ENCODE measurements at regions not wholly inside any gene's neighbourhood (a gene's known extent, or its start where the extent isn't known, plus 50 kb on each side); places are given as distances from the start of the nearest gene placed in this dataset.
A peak's percentile ranks its signal among the peaks of the same experiment; 100 is the strongest.

GRCh38 chr12:114961491-114961890, 277.5 kb upstream of the TBX3 start (continued):
- no peak for TF ChIP-seq ZBTB33 (IDR thresholded peaks at IDR 0.05; ENCODE audit: extremely low read depth, insufficient replicate concordance, low read length)
- no peak for TF ChIP-seq MAX (IDR thresholded peaks at IDR 0.05)
- no peak for TF ChIP-seq CEBPB (IDR thresholded peaks at IDR 0.05; ENCODE audit: low read depth)
- TF ChIP-seq FOSL1 (IDR thresholded peaks at IDR 0.05; ENCODE audit: low read depth), result no peak

GRCh38 chr12:114958538-114958937, 274.6 kb upstream of the TBX3 start:
- no peak overlapping the region for H3K9ac ChIP-seq (ENCODE audit: low read length)
- no peak overlapping the region for H3K4me3 ChIP-seq (replicated peaks in 1 of 2; ENCODE audit: low read depth in 1 of 2, low read length in 2 of 2)
- POLR2A ChIA-PET, result no interaction called here
- RAD21 ChIA-PET (ENCODE audit: low non-redundant PET in 1 of 2, low total read pairs in 2 of 2, uncharacterized antibody in 2 of 2, unreplicated experiment in 2 of 2), result no interaction called here
- H3K9me2 ChIP-seq (ENCODE audit: insufficient read depth), result no peaks in the 10 kb centered on the region
- DNase-seq (ENCODE audit: low read depth, low spot score), result no peak
- TF ChIP-seq ATF3 (IDR thresholded peaks at IDR 0.05), result no peak
- H3K27ac ChIP-seq (ENCODE audit: low read depth, low read length), result no peak overlapping the region
- intact Hi-C loops (cut with micrococcal nuclease), result no loop called here
- no peaks in the 10 kb centered on the region for H3K9me3 ChIP-seq (ENCODE audit: control insufficient read depth in 1 of 2, insufficient read depth in 1 of 2, low read depth in 1 of 2, low read length in 2 of 2)
- no peaks in the 10 kb centered on the region for H4K20me1 ChIP-seq (ENCODE audit: insufficient read depth)
- H3K27me3 ChIP-seq (ENCODE audit: insufficient read depth, low read length), result no peaks in the 10 kb centered on the region
- no peaks in the 10 kb centered on the region for H3K36me3 ChIP-seq (ENCODE audit: control insufficient read depth in 1 of 2, insufficient read depth in 2 of 2, low read length in 2 of 2)
- no TSS peak for BruUV-seq (replicated peaks)
- ATAC-seq, result no peak; the same call in 1 of the 2 replicates
- CTCF ChIA-PET, result no interaction called here
- H3K4me2 ChIP-seq (ENCODE audit: low read length), result no peak overlapping the region
- peak overlapping the region; percentile 35 for H2AFZ ChIP-seq (ENCODE audit: low read depth, low read length, poor library complexity, severe bottlenecking)
- H3K79me2 ChIP-seq (ENCODE audit: insufficient read depth, low read length), result no peaks in the 10 kb centered on the region
- no peaks in the 10 kb centered on the region for H3K4me1 ChIP-seq (ENCODE audit: control insufficient read depth in 1 of 2, insufficient read depth in 2 of 2, low read length in 2 of 2)

- H3K36me3 ChIP-seq (ENCODE audit: control insufficient read depth in 1 of 2, insufficient read depth in 2 of 2, low read length in 2 of 2), result no peaks in the 10 kb centered on the region
- H3K4me3 ChIP-seq (replicated peaks in 1 of 2; ENCODE audit: low read depth in 1 of 2, low read length in 2 of 2), result no peak overlapping the region
- no TSS peak for BruUV-seq (replicated peaks)
- ChIA-PET RAD21 (ENCODE audit: low non-redundant PET in 1 of 2, low total read pairs in 2 of 2, uncharacterized antibody in 2 of 2, unreplicated experiment in 2 of 2) (no interaction called here), CTCF (no interaction called here), POLR2A (no interaction called here)
- no peak overlapping the region for H2AFZ ChIP-seq (ENCODE audit: low read depth, low read length, poor library complexity, severe bottlenecking)
- no peaks in the 10 kb centered on the region for H3K4me1 ChIP-seq (ENCODE audit: control insufficient read depth in 1 of 2, insufficient read depth in 2 of 2, low read length in 2 of 2)
- H3K9me3 ChIP-seq (ENCODE audit: control insufficient read depth in 1 of 2, insufficient read depth in 1 of 2, low read depth in 1 of 2, low read length in 2 of 2), result no peaks in the 10 kb centered on the region
- no peaks in the 10 kb centered on the region for H4K20me1 ChIP-seq (ENCODE audit: insufficient read depth)
- H3K27ac ChIP-seq (ENCODE audit: low read depth, low read length), result no peak overlapping the region
- no peak overlapping the region for H3K9ac ChIP-seq (ENCODE audit: low read length)
- intact Hi-C loops (cut with micrococcal nuclease), result no loop called here
- H3K9me2 ChIP-seq (ENCODE audit: insufficient read depth), result no peaks in the 10 kb centered on the region
- DNase-seq (ENCODE audit: low read depth, low spot score), result no peak
- H3K79me2 ChIP-seq (ENCODE audit: insufficient read depth, low read length), result no peaks in the 10 kb centered on the region
- H3K4me2 ChIP-seq (ENCODE audit: low read length), result no peak overlapping the region
- no peak for ATAC-seq
- no peaks in the 10 kb centered on the region for H3K27me3 ChIP-seq (ENCODE audit: insufficient read depth, low read length)
- TF ChIP-seq CEBPB (IDR thresholded peaks at IDR 0.05; ENCODE audit: low read depth) (no peak), ATF3 (IDR thresholded peaks at IDR 0.05) (no peak), MAX (IDR thresholded peaks at IDR 0.05) (no peak), FOSL1 (IDR thresholded peaks at IDR 0.05; ENCODE audit: low read depth) (no peak), RAD21 (IDR thresholded peaks at IDR 0.05; ENCODE audit: low read depth) (no peak), SP1 (IDR thresholded peaks at IDR 0.05; ENCODE audit: low read depth) (no peak), SRF (IDR thresholded peaks at IDR 0.05; ENCODE audit: low read depth) (no peak), CBX3 (IDR thresholded peaks at IDR 0.05; ENCODE audit: low read depth) (no peak), EZH2 (IDR thresholded peaks at IDR 0.05) (no peak), YY1 (IDR thresholded peaks at IDR 0.05; ENCODE audit: extremely low read depth, insufficient replicate concordance, low read depth, low read length) (no peak), ZFX (IDR thresholded peaks at IDR 0.05) (no peak), ZNF274 (IDR thresholded peaks at IDR 0.05; ENCODE audit: low read depth, low read length) (no peak), ZBTB33 (IDR thresholded peaks at IDR 0.05; ENCODE audit: extremely low read depth, insufficient replicate concordance, low read length) (no peak), EZH2phosphoT487 (IDR thresholded peaks at IDR 0.05; ENCODE audit: borderline replicate concordance) (no peak)
Measured at GRCh38 chr12:114957225-114957624, 273.2 kb upstream of the TBX3 start.

Data from HCT116 (cell line).